DMS153 treated with DMSO at 0.1 percent for 48 hours (cell line): ENCODE measurements at regions not wholly inside any gene's neighbourhood (a gene's known extent, or its start where the extent isn't known, plus 50 kb on each side); places are given as distances from the start of the nearest gene placed in this dataset.
"Not testable (repeated sequence)": the region's sequence is repeated elsewhere in the genome, so short reads cannot be mapped to it uniquely, and the experiment has no call there.

Source experiments
- DNase-seq: peaks from one replicate; lab custom pipeline; 2025; ENCODE audit not compliant: unreplicated experiment; lab: John Stamatoyannopoulos, UW

GRCh38 chr15:96466389-96466947 is 136.0 kb downstream of the NR2F2 start:
- DNase-seq = no peak

DNA sequence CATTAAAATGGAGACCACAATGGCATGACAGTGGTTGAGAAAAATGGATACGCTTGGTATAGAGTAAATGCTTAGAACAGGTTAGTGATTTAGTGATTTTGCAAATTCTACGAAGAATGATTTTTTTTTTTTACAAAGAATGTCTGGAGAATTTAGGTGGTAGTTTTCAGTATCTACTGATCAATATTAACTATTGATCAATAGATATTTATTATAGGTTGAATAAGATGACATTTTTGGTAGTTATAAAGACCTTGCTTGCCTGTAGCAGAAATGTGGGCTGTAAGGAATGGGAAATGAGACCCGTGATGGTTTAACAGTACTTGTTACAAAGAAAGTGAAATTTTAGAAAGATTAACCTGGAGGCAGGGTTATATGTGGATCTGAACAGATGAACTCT is 137.5 kb downstream of the NR2F2 start:
- no peak for DNase-seq

- no peak for DNase-seq
Observed at GRCh38 chr15:96470681-96471310, 140.3 kb downstream of the NR2F2 start.

DNA sequence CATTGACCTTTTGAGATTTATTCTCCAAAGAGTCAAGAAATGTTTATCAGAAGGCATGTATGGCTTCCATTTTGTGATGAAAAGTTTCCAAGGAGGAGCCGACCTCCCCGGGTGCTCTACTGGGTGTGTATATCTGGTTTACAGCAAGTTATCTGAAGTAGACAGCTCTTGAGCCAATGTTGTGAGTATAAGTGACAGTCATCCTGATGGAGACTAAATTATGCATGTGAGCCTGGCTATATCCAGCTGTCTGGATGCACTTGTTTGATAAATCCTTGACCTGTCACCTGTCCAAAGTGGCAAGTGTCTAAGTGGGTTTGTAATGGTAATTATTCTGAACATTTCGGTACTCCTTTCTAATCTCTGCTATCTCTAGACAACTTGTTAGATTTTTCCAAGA is 142.2 kb downstream of the NR2F2 start:
- no peak for DNase-seq

- DNase-seq = no peak
Observed at GRCh38 chr15:96473556-96473955, 143.1 kb downstream of the NR2F2 start.

DNA sequence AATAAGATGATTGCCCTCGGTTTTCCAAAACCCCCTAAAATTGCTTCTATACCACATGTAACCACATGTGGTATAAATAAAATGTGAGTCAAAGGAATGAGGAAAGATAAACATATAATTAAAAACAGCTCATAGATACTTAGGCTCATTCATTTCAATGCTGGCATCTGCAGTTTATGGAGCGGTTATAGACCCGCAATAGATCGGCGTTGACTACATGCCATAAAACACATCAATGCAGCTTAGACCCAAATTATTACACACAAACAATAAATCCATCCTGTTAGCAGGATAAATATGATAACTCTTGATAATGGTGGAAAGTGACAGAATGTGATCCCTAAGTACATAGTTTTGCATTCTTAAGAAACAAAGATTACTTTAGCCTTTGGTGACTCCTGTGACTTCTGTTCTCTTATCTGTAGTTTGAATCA is 143.7 kb downstream of the NR2F2 start:
- DNase-seq = no peak

DNA sequence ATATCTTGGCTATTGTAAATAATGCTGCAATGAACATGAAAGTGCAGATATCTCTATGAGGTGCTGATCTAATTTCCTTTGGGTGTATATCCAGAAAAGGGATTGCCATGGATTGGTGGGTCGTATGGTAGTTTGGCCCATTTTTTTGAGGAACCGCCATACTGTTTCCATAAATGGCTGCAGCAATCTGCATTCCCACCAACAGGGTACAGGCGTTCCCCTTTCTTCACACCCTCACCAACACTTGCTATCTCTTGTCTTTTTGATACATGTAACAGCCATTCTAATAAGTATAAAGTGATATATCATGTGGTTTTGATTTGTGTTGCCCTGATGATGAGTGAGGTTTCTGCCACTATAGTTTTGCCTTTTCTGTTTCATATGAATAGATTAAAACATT is 146.7 kb downstream of the NR2F2 start:
- no peak for DNase-seq

DNA sequence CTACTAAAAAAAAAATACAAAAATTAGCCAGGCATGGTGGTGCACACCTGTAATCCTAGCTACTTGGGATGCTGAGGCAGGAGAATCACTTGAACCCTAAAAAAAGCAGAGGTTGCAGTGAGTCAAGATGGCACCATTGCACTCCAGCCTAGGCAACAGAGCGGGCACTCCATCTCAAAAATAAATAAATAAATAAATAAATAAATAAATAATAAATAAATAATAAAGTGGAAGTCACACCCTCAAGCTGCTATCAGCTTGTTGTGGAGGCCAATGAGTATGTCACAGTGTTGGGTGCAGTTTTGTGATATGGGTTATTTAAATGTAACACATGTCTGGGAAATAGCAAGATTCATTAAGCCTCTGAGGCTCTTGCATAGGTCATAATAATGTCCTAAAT is 153.9 kb downstream of the NR2F2 start:
- not testable (repeated sequence) for DNase-seq

GRCh38 chr15:96484830-96485229 is 154.3 kb downstream of the NR2F2 start:
- DNase-seq = no peak

GRCh38 chr15:96487245-96487644 is 156.7 kb downstream of the NR2F2 start:
- no peak for DNase-seq

DNA sequence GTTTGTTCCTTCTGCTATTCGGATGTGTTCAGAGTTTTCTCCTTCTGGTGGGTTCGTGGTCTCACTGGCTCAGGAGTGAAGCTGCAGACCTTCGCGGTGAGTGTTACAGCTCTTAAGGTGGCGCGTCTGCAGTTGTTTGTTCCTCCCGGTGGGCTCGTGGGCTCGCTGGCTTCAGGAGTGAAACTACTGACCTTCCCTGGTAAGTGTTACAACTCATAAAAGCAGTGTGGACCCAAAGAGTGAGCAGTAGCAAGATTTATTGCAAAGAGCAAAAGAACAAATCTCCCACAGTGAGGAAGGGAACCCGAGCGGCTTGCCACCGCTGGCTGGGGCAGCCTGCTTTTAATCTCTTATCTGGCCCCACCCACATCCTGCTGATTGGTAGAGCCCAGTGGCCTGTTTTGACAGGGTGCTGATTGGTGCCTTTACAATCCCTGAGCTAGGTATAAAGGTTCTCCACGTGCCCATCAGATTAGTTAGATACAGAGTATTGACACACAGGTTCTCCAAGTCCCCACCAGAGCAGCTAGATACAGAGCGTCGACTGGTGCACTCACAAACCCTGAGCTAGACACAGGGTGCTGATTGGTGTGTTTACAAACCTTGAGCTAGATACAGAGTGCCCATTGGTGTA is 160.7 kb downstream of the NR2F2 start:
- not testable (repeated sequence) for DNase-seq

DNA sequence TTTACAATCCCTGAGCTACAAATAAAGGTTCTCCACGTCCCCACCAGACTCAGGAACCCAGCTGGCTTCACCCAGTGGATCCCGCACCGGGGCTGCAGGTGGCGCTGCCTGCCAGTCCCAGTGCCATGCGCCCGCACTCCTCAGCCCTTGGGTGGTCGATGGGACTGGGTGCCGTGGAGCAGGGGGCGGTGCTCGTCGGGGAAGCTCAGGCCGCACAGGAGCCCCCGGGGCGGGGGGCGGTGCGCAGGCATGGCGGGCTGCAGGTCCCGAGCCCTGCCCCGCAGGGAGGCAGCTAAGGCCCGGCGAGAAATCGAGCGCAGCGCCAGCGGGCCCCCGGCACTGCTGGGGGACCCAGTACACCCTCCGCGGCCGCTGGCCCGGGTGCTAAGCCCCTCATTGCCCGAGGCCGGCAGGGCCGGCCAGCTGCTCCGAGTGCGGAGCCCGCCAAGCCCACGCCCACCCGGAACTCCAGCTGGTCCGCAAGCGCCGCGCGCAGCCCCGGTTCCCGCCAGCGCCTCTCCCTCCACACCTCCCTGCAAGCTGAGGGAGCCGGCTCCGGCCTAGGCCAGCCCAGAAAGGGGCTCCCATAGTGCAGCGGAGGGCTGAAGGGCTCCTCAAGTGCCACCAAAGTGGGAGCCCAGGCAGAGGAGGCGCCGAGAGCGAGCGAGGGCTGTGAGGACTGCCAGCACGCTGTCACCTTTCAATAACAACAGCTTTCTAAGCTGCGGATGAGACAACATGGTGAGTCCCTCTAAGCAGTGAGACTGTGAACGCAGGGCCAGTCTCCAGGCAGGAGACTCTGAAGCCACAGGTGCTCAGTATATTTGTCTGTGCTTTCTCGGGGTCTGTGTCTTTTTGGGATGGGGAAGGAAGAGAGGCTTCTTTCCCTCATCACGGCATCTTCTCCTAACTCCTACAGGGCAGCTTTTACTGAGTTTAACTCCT is 161.5 kb downstream of the NR2F2 start:
- not testable (repeated sequence) for DNase-seq

DNA sequence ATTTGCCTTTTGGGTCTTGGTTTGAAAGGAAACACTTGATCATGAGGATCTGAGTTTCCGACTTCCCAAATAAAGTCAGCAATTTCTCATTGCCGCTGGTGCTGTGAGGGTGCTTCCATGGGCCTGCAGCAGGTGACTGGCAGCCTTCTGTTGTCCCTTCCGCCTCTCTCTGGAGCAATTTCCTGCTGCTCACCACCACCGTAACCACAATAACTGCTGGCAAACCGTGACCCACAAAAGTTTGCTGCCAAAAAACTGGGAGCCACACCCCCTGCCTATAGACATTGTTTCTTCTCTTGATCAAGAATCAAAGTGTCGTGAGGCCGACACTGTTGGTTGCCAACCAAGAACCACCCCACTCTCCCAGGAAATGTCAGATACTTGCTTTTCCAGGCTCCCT is 164.0 kb downstream of the NR2F2 start:
- DNase-seq = no peak

- no peak for DNase-seq
Observed at GRCh38 chr15:96495386-96495785, 164.9 kb downstream of the NR2F2 start.

GRCh38 chr15:96497951-96498350 is 167.5 kb downstream of the NR2F2 start:
- no peak for DNase-seq

- DNase-seq = no peak
Observed at GRCh38 chr15:96500508-96500907, 170.0 kb downstream of the NR2F2 start.

DNA sequence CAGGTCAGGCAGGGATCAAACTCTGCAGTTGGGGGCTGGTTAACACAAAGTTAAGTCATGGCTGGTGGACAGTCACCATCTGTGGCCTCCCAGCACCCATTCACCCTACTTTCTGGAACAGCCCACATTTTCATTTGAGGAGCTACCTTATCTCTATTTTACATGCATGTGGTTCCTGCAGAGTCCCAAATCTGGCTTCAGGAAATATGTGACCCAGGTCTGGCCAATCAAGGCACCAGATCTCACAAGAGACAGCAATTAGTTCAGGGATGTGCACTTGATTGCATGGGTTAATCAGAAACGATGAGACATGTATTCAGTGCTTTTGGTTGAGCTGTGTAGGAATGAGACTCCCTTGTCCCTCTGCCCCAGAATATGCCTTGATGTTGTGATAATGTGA is 170.9 kb downstream of the NR2F2 start:
- DNase-seq = no peak

DNA sequence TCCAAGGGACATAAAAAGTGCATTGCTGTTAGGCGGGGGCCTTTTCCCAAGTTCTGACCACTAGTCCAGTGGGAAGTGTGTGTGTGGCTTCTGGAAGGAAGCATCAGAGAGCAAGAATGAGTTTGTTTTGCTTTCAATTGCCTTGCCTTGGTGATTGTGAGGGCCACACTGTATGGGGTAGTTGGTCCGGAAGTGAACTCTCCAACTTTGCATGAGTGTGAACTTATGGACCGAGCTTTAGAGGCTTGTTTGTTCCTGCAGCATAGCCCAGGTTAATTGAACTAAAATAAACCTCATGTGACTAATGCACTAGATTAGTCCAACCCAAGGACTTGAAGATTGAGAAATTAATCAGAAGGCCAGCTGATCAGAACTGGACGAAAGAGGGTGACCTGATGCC is 171.7 kb downstream of the NR2F2 start:
- DNase-seq = no peak

DNA sequence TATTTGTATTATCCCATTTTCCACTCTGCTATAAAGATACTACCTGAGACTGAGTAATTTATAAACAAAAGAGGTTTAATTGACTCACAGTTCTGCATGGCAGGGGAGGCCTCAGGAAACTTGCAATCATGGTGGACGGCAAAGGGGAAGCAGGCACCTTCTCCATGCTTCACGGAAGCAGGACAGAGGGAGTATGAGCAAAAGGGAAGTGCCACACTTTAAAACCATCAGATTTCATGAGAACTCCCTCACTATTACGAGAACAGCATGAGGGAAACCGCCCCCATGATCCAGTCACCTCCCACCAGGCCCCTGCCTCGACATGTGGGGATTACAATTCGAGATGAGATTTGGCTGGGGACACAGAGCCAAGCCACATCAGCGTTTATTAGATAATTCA is 172.8 kb downstream of the NR2F2 start:
- DNase-seq = no peak

DNA sequence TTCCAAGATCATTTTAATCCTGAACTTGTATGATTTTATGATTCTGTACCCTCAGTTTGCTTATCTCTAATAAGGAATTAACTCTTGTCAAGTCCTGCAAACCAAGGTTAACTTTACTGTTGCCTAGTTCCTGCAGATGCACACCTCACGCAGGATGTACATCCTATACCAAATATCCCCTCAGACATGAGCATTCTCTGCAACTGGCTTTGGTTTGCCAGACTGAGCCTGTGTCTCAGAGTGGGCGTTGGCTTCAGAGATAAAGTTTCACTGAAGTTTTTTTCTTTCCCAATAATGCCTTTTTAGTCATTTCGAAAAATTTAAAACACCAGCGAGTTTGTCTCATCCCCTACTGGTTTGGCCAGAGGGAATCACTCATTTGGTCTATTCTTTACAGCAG is 173.9 kb downstream of the NR2F2 start:
- DNase-seq = no peak

DNA sequence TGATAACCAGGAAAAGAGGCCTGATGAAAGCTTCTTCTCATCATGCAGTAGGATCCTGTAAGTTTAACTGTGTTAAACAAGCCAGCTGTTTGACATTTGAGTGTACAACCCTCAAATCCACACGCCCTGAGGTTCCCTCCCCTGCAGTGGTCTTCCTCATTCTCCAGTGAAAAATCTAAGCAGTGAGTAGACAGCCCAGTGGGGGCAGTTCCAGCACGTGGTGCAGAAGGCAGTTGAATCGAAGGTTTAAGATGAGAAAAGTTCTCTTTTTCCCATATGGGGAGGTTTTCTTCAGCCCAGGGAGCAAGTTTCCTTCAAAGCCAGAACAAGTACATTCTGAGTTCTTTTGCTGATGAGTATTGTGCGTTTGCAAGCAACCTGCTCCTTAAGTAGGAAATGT is 174.5 kb downstream of the NR2F2 start:
- DNase-seq = no peak
